GM19025 (cell line): ENCODE measurements at regions not wholly inside any gene's neighbourhood (a gene's known extent, or its start where the extent isn't known, plus 50 kb on each side); places are given as distances from the start of the nearest gene placed in this dataset.
"Not testable (repeated sequence)": the region's sequence is repeated elsewhere in the genome, so short reads cannot be mapped to it uniquely, and the experiment has no call there.

Experiments used
- ATAC-seq: cut with Tn5 transposase; IDR thresholded peaks from one replicate; pipeline ENCODE4 v1.9.1; 2021; ENCODE audit warnings: mild to moderate bottlenecking, low read depth, moderate library complexity; ENCODE audit not compliant: unreplicated experiment

DNA sequence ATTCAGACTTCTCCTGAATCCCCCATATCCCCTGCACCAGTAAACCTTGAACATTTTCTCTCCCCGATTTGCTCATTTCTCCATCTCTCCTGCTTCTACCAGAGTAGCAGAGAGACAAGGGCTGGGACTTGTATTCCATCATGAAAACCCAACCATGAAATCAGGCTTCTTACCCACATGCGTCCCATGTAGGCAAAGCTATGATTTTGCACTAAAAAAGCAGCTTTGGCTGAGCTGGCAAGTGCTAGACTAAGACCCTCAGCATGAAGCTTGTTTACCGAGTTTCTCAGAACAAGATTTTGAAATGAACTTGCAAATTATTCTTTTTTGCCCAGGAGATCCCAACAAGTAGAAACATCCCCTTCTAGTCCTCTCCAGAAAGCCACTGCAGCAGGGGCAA, 80.3 kb upstream of the RFLNA start:
- ATAC-seq = no peak

DNA sequence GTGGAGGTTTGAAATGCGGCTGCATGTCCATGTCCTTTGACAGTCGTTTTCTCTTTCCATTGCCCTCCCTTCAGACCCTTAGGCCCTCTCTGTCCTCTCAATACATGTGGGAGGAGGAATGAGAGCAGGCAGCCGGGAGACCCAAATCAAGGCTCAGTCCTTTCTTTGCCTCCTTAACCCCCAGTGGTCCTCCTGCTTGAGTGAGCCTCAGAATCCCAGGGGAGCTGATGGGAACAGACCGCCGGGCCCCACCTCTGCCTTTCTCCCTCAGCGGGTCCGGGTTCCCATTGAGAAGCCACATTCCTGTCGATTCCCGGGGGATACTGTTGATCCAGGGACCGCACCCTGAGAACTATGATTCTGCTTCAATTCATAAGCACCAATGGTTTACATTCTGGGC, 77.9 kb upstream of the RFLNA start:
- ATAC-seq = no peak

DNA sequence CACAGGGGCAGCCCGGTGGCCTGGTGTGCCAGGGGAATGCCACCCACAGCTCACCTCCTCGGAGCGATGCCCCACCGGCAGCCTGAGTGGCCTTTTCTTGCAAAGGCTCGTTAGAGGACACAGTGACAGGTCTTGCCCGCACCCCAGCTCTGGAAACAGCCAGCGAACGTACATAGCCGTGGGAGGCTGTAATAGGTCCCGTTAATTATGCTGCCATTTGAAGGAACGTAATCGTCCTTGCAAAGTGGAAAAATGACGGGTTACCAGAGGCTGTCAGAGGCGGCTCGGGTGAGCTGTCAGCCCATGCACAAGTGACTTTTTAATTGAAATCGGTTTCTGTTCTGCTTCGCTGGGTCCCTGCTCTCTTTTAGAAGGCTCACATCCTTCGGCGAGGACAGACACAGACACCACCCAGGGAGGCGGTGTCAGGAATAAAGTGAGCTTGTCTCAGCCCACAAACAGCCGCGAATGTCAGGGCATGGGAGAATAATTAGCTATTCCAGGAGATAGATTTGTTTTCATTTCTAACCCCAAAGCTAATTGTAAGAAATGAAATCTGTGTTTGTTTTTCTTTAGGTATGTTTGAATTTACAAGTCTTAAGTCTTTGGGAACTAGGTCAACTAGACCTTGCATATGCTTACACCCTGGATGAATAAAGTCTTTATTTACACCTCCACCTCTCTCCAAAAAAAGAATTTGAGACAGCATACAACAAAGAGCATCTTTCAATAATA, 77.2 kb upstream of the RFLNA start:
- ATAC-seq = no peak

DNA sequence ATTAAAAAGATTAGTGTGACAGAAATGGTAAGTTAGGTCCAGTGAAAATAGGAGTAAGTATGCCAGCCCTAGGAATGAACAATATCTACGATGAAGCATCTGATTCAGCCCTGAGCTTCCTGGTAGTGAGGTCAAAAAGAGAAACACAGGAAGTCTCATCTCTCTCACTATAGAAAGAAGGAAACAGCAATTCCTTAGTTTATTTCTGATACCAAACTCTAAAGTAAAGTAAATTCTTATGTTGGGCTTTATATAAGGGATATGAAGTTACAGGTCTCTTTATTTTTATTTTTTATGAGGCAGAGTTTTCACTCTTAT, 76.7 kb upstream of the RFLNA start:
- no peak for ATAC-seq

DNA sequence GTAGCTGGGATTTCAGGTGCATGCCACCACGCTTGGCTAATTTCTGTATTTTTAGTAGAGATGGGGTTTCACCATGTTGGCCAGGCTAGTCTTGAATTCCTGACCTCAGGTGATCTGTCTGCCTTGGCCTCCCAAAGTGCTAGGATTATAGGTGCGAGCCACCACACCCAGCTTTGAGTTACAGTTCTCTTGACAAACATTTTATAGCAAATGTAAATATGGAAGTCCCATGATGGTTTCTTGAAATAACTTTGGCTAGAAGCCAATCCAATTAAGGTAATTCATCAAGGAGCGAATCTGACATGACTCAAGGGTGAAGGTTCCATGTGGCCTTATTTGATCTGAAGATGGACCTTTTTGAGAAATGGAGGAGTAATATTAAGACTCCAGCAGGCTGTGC, 76.2 kb upstream of the RFLNA start:
- not testable (repeated sequence) for ATAC-seq

DNA sequence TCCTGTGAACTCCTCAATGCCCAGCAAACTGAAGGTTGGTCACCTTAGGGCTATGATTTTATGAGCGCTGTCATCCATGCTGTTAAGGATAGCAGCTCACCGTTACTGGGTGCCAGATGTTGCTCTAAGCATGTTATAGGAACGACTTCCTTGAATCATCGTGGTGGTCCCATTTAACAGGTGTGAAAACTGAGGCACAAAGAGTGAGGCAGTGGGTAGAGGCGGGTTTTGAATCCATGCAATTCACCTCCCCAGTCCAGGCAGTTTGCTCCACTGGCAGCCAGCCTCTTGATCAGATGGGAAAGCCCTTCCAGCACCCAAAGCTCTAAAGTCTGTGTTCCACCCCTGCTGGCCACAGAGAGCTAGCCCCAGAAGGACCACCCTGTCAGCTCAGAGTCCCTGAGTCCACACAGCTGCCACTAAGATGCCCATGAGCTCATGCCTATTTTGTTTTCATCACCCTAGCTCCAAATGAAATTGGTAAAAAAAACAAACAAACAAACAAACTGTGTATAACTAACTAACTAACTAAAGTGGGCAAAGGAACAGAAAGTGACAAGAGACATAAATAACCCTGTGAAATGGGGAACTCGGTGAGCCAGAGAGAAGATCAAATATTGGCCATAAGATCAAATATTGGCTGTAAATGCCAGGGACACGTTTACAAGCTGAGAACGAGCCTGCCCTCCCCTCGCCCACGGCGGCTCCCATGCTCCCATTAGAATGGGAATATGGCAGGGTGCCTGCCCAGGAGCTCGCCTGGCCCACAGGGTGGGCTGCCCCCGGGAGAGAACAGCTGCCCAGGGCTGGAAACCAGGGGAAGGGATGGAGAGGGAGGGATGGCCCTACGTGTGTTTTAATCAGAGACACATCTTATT, 72.3 kb upstream of the RFLNA start:
- ATAC-seq = no peak

DNA sequence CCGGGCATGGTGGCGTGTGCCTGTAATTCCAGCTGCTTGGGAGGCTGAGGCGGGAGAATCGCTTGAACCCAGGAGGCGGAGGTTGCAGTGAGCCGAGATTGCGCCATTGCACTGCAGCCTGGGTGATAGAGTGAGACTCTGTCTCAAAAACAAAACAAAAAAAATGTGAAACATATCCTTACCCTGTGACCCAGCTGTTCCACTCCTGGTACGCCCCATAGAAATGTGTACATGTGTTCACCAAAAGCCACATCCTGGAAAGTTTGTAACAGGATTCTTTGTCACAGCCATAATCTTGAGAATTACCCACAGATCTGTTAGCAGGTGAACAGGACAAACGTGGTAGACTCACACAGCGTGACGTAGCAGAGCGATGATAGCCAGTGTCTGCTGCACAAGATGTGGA, 71.2 kb upstream of the RFLNA start:
- ATAC-seq = not testable (repeated sequence)

DNA sequence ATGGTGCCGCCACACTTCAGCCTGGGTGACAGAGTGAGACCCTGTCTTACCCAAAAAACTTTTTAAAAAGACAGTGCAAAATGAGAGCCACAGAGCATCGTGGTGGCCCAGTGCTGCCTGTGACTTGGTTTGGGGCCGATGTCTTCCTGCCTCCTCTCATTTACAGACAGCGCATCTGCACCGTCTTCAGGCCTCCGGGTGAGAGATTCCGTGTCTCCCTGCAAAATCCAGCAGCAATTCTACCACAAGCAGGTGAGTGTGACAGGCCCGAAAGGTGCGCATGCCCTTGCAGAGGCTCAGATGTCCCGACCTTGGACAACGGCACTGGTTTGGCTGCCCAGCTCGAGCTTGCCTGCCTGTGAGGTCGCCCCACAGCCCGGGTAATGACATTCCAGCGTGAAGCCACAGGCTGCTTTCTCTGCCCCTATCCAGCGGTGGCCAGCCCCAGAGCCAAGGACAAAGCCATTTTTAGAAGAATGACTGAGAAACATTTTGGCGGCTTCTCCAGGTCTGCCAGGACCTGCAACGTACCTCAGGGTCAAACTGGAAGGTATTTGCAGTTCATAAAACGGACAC, 70.3 kb upstream of the RFLNA start:
- no peak for ATAC-seq

DNA sequence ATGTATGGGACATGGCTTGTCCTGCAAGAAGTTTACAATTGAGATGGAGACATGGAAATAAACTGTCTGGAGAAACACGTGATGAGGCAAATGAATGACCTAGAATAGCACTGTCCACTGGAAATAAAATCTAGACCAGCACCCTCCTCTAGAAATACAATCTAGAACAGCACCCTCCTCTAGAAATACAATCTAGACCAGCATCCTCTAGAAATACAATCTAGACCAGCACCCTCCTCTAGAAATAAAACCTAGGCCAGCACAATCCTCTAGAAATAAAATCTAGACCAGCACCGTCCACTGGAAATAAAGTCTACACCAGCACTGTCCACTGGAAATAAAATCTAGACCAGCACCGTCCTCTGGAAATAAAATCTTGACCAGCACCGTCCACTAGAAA, 69.2 kb upstream of the RFLNA start:
- no peak for ATAC-seq

DNA sequence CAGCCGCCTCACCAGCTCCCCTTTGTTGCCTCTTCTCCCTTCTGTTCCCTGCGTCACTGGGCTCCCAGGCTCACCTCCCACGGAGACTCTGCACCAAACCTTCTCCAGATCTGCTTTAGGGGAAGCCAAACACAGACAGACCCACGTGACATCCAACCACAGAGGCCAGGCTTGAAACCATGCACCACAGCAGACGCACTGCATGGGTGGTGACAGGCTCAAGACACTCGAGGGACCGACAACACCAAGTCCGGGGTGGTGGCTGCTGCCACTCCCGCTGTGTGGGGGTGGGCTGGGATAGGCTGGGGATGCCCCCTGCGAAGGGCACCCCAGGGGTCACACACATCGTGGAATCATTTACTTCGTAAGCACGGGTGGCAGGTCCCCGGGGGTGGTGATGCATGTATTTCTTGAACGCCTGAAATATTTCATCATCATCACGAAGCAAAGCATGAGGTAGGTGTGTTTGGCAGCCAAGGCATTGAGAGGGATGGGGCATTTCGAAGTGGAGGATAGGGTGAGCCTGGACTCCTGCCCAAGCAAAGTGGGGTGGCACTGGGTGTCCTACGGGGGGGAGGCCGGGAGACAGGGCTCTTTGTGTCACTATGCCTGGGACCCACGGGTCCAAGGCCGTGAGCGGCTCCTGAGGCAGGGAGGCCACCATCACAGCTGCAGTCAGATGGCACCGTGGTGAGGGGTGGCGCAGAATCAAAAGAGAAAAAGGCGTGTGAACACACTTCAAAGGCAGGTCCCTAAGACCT, 66.8 kb upstream of the RFLNA start:
- no peak for ATAC-seq

DNA sequence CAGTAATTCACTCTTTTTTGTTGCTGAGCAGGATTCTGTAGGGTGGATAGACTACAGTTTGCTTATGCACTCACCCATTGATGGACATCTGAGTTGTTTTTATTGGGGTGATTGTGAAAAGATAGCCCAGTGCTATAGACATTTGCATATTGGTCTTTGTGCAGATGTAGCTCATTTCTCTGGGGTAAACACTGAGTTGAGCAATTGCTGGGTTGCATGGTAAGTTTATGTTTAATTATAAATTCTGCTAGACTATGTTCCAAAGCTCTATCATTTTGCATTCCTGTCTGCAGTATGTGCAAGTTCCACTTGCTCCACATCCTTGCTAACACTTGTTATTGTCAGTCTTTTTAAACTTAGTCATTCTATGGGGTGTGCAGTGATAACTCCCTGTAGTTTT, 65.4 kb upstream of the RFLNA start:
- no peak for ATAC-seq

DNA sequence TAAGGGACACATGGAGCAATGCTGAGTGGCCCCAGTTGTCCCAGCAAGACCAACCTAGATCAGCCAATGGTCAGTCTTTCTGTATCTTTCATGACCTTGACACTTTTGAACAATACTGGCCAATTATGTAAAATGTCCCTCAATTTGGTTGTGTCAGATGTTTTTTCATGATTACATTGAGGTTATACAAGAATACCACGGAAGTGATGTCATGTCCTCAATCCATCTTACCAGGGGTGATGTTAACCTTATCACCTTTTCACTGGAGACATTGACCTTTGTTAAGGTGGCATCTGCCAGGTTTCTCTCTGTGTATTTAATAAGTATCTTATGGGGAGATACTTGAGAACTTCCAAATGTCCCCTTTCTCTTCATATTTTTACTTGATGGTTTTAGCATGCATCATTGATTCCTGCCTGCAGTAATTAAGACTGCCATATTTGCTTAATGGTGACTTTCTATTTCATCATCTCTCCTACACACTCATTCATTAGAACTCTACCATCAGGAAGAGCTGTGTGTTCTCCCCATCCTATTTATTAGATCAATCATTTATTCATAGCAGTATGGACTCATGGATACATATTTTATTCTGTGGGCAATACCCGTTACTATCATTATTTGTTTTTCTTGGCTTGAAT, 64.7 kb upstream of the RFLNA start:
- no peak for ATAC-seq

DNA sequence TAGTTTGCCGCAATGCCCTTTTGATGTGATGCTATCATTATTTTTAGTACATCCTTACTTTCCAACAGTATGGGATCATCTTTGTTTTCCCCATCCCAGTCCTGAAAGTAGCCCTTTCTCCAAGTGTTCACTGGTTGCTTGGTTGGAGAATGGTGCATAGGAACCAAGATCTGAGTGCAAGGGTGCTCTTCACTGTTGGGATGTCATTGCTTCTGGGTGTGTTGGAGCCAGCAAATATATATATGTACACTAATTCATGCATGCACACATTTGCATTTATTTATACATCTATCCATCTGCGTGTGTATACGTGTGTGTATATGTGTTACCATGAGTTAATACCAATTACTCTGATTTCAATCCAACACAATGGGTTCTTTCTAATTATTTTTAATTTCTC, 64.1 kb upstream of the RFLNA start:
- no peak for ATAC-seq

DNA sequence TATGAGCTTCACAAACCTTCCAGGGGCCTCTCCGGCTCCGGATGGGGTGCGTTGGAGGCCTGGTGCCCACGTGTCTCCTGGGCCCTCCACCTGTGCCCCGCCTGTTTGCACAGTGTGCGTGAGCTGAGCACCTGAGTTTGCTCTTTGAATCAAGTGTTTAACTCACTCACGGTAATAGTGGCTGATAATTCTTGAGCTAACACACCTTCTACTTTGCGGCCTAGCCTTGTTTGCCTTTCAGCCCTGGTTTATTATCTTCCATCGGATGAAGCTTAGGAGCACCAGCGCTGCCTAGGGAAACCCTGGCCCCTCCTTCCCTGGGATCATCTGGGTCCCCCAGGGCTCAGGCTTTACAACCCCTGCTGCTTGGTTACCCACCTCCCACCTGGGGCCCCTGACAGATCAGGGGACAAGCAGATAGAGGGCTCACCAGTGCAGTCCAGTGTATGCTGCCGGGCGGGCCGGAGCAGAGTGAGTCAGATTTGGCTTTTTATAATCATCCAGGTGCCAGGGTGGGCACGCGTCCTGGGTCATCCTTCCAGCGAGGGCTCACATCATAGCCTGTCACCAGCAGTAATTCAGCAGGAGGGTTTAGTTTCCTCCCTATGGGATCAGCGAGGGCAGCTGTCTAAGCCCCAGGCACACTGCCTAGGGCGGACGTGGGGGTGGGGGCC, 62.8 kb upstream of the RFLNA start:
- no peak for ATAC-seq

DNA sequence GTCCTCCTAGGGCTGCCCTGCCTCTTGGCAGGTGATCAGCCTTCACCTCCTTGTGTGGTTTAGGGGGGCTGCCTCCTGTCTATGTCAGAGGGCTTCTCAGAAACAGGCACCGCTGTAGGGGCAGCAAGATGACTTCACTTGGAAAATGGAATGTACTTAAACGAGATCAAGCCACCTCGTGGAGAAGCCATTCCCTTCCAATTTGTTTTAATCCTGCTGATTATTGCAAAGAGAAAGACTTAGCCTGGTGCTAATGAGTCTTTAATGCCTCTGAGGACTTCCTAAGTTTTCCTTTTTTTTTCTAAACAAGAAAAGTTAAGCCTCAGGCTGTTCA, 62.3 kb upstream of the RFLNA start:
- no peak for ATAC-seq

DNA sequence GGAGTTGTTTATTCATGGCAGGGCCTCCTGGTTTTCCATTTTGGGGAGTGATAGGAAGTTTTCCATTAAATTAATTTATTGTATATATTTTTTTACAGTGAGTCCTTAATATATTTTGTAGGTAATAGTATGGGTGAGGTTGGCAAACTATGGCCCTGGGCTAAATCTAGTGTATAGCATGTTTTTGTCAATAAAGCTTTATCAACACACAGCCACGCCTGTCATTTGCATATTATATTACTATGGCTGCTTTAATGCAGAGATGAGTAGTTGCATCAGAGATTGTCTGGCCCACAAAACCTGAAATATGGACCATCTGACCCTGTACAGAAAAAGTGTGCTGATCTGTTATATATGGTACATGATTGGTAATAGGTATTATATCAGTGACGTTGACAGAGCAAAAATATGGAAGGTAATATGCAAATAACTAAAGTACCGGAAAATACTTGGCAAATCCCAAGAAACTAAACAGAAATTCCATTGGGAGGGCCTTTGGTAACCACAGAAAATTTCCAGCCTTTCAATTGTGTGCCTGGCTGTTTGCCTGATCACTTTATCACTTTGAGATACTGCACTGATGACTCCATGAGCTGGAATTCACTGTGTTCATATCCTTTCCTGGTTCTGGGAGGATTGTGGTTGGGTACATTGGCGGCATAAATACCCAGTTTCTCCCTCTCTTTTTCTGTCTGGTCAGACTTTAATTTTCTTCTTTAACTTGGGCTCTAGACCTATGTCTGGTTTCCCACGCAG, 61.7 kb upstream of the RFLNA start:
- ATAC-seq = no peak

DNA sequence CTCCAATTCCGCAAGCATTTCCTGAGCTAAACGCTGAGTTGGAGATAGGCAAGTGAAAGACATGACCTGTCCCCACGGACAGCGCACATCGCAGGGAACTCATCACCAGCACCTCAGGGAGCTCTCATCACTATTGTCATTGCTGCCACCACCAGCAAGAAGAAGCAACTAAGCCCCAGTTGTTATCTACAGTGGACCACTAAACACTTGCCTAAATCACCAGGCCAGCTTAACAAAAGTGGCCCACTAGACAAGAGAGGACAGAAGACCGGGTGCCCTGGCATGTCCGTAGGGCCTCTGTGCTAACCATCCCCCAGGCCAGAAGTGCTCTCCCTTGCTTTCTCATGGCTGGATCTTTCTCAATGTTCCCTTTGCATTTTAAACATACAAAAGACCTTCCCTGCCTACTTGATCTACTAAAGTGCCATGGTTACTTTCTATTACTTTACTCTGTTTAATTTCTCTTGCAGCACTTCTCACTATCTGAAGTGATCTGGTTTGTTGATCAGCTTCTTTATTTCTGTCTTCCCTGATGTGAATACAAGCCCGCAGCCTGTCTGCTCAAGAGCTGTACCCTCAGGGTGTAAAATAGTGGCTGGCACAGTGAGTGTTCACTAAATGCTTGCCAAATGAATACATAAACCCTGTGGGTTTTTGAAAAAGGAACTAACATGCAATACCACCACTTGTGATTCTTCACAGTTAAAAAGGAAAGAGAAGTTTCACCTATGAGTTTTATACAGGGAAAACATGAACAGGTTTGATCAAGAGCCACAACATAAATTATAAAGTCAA, 60.9 kb upstream of the RFLNA start:
- ATAC-seq = no peak

DNA sequence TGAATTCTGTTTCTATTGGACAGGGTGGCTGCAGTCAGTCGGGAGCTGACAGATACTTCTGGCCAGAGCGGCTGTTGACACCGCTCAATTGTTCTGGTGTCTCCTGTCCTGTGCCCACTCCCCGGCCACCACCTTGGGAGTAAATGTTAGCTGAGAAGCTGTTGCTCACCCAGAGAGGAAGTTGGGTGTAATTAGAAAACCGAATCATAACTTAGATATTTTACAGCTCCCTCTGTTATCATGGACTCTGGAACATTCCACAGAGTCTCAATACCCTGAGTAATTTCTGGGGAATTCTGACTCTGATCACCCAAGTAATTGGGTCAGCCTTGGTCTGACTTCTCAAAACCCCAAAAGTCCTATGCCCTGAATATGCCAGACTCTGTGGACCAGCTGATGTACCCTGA, 58.3 kb upstream of the RFLNA start:
- ATAC-seq = no peak

DNA sequence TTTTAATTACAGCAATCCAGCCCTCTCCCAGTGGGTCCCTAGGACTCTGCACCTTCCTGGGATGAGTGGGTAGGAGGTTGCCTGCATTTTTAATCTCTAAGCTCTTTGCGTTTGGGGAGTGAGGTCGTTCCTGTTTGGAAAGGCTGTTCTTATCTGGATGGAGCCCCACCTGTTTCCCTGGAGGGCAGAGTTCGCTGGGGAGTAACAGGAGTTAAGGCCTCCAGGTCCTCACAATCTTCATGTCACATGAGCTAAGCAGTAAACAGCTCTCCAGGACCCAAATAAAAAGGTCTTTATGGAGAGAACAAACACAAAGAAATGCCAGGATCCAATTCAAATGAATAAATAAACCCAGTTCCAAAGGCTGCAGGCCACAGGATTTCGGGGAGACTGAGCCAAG, 56.0 kb upstream of the RFLNA start:
- ATAC-seq = no peak
